ENCODE measurements at regions not wholly inside any gene's neighbourhood (a gene's known extent, or its start where the extent isn't known, plus 50 kb on each side); places are given as distances from the start of the nearest gene placed in this dataset.

DNA sequence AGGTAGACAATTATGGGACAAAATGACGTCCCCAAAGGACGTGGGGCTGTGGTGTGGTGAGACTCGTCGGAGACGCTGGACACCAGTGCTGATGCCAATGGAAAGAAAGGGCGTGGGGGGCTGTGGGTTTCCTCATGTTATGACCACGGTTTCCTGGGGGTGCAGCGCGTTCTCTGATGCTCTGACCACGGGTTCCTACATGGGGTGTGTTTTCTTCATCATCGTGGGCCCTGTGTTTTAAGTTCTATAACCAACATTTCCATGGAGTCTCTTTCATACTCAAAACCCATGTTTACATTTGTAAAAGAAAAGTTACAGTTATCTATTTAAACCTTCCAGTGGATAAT, 141.6 kb downstream of the RTP5 start:
- TF ChIP-seq CTCF (conservative IDR thresholded peaks at IDR 0.05 in 1 of 2, IDR thresholded peaks at IDR 0.05 in 1 of 2; ENCODE audit: low read depth in 1 of 2, low read length in 2 of 2) (no peak), EZH2 (IDR thresholded peaks at IDR 0.05; ENCODE audit: low read length, missing control alignments) (no peak)

Measured in fibroblast of lung (primary cell).